K562 (cell line): ENCODE measurements at regions not wholly inside any gene's neighbourhood (a gene's known extent, or its start where the extent isn't known, plus 50 kb on each side); places are given as distances from the start of the nearest gene placed in this dataset.

ENCODE experiments used
- ATAC-seq: fragments of 200-7000 bp; cut with Tn5 transposase; 3 replicates; pipeline ENCODE4 v1.9.1; 2020; ENCODE audit warnings: moderate library complexity
- BruUV-seq: library from RNA; stranded (reverse); fragments of 400-500 nt; replicated peaks from 2 replicates; lab custom pipeline; 2021; lab: Mats Ljungman, UMichigan
- CTCF ChIA-PET: fragments of 300-600 bp; formaldehyde crosslinking; extraction: SDS; loops from one replicate; lab custom pipeline; 2021; ENCODE audit warnings: low intra/inter-chr PET ratio; lab: Yijun Ruan, JAX
- POLR2A ChIA-PET: fragments of 300-600, 350-650 bp; sonication (Branson Sonifier 250); formaldehyde crosslinking; extraction: SDS; loops from one replicate; lab custom pipeline; 2021; ENCODE audit warnings: antibody characterized with exemption, inconsistent platforms; lab: Yijun Ruan, JAX
- DNase-seq, 4 experiments: peaks; one replicate each; pipeline versions ENCODE4 v3.0.0 to v3.0.0-alpha.2; 2011 to 2018; ENCODE audit warnings: low spot score in 3 of 4, mixed read lengths in 3 of 4; ENCODE audit errors: extremely low read depth in 1 of 4
- FAIRE-seq: peaks from 2 replicates; lab custom pipeline; 2011; peaks lifted over from hg19 to GRCh38; lab: Jason Lieb, UNC
- H2AFZ ChIP-seq: 2 replicates; pipeline ENCODE4 v1.6.0; 2011; ENCODE audit warnings: low read depth, low read length, control low read depth, inconsistent platforms
- H3K27ac ChIP-seq: fragments of 200-600 bp; 3 replicates; pipeline ENCODE4 v1.8.0; 2011; ENCODE audit warnings: low read depth, mild to moderate bottlenecking, control low read depth, inconsistent platforms, low read length, moderate library complexity, mixed read lengths; ENCODE audit errors: extremely low read depth
- H3K27me3 ChIP-seq, 2 experiments: fragments of 300-600 bp in 1 of 2; 2 replicates in 1 of 2; 3 replicates in 1 of 2; pipeline versions ENCODE4 v1.6.0 to v1.8.0; 2011; ENCODE audit warnings: inconsistent platforms in 2 of 2, low read length in 2 of 2, mild to moderate bottlenecking in 1 of 2, mixed read lengths in 1 of 2, moderate library complexity in 1 of 2; ENCODE audit not compliant: control insufficient read depth in 2 of 2, insufficient read depth in 2 of 2
- H3K36me3 ChIP-seq: fragments of 300-600 bp; 3 replicates; pipeline ENCODE4 v1.8.0; 2011; ENCODE audit warnings: mild to moderate bottlenecking, low read length, inconsistent platforms; ENCODE audit not compliant: control insufficient read depth, insufficient read depth
- H3K4me1 ChIP-seq, 2 experiments: fragments of 200-600 bp in 1 of 2; replicated peaks in 1 of 2; 2 replicates in 1 of 2; 3 replicates in 1 of 2; pipeline versions ENCODE4 v1.5.1 to v1.8.0; 2011; ENCODE audit warnings: inconsistent platforms in 2 of 2, low read length in 2 of 2, mild to moderate bottlenecking in 1 of 2, mixed read lengths in 1 of 2, moderate library complexity in 1 of 2; ENCODE audit not compliant: control insufficient read depth in 2 of 2, insufficient read depth in 2 of 2
- H3K4me2 ChIP-seq: 2 replicates; pipeline ENCODE4 v1.6.1; 2011; ENCODE audit warnings: low read length, control low read depth, inconsistent platforms, mixed read lengths; ENCODE audit not compliant: insufficient read depth
- H3K4me3 ChIP-seq: fragments of 200-600 bp; sonication (generic), shearing (Covaris generic); 2 replicates; pipeline ENCODE4 v1.5.1; 2016; ENCODE audit warnings: control low read depth, inconsistent platforms
- H3K79me2 ChIP-seq: fragments of 200-600 bp; 3 replicates; pipeline ENCODE4 v1.8.0; 2011; ENCODE audit warnings: low read length, inconsistent platforms; ENCODE audit not compliant: control insufficient read depth, insufficient read depth
- H3K9ac ChIP-seq, 2 experiments: 2 replicates each; pipeline versions ENCODE4 v1.6.0 to v1.6.1; 2011; ENCODE audit warnings: low read depth in 2 of 2, low read length in 2 of 2, control low read depth in 1 of 2, inconsistent platforms in 1 of 2, mild to moderate bottlenecking in 1 of 2, mixed read lengths in 1 of 2; ENCODE audit not compliant: insufficient read depth in 1 of 2
- H3K9me1 ChIP-seq: one replicate; pipeline ENCODE4 v1.6.0; 2011; ENCODE audit warnings: inconsistent platforms, mild to moderate bottlenecking, low read length, moderate library complexity; ENCODE audit not compliant: control insufficient read depth, insufficient read depth
- H3K9me3 ChIP-seq: replicated peaks from 2 replicates; pipeline ENCODE4 v1.5.1; 2011; ENCODE audit warnings: low read depth, low read length, inconsistent platforms; ENCODE audit not compliant: control insufficient read depth, insufficient read depth
- H4K20me1 ChIP-seq: replicated peaks from 2 replicates; pipeline ENCODE4 v1.6.1; 2011; ENCODE audit warnings: low read length, inconsistent platforms, mixed read lengths; ENCODE audit not compliant: control insufficient read depth, insufficient read depth
- EZH2 ChIP-seq: IDR thresholded peaks from 2 replicates; pipeline ENCODE4 v1.6.1; 2012; ENCODE audit warnings: low read depth, mild to moderate bottlenecking, inconsistent platforms, low read length, borderline replicate concordance
- NCOA1 ChIP-seq: fragments of 450-650 bp; IDR thresholded peaks from 2 replicates; pipeline ENCODE4 v1.6.1; 2016; ENCODE audit warnings: low read depth
- NEUROD1 ChIP-seq: fragments of 150-350 bp; IDR thresholded peaks from 2 replicates; pipeline ENCODE4 v1.6.1; 2014; ENCODE audit warnings: borderline replicate concordance, low read length, low read depth; ENCODE audit not compliant: partially characterized antibody
- PRPF4 ChIP-seq: fragments of 200-400 bp; formaldehyde crosslinking; IDR thresholded peaks from one replicate; pipeline ENCODE4 v1.6.1; 2017; ENCODE audit warnings: low read length, low read depth, mild to moderate bottlenecking; ENCODE audit not compliant: insufficient read depth, poor library complexity, severe bottlenecking
- RBFOX2 ChIP-seq: fragments of 200-400 bp; formaldehyde crosslinking; IDR thresholded peaks from 2 replicates; pipeline ENCODE4 v1.6.1; 2017; ENCODE audit warnings: low read depth, mild to moderate bottlenecking, low read length, moderate library complexity
- SMARCA4 ChIP-seq: fragments of 450-650 bp; IDR thresholded peaks from 2 replicates; pipeline ENCODE4 v1.6.1; 2016
- SMC3 ChIP-seq: conservative IDR thresholded peaks from 2 replicates; pipeline ENCODE4 v1.6.1; 2011; ENCODE audit warnings: low read depth, low read length, improper control_type of control experiment; ENCODE audit not compliant: insufficient read depth
- TAF9B ChIP-seq: fragments of 450-650 bp; IDR thresholded peaks from 2 replicates; pipeline ENCODE4 v1.6.1; 2018; ENCODE audit warnings: mild to moderate bottlenecking; ENCODE audit not compliant: partially characterized antibody
- TRIM28 ChIP-seq: fragments of 450-650 bp; IDR thresholded peaks from 2 replicates; pipeline ENCODE4 v1.6.1; 2017
- ZBTB12 ChIP-seq: fragments of 250-450 bp; sonication (Bioruptor Pico); IDR thresholded peaks from 2 replicates; pipeline ENCODE4 v1.4.0; 2020
- ZNF143 ChIP-seq: sonication (generic); formaldehyde crosslinking; IDR thresholded peaks from 2 replicates; pipeline ENCODE4 v1.9.0; 2022; ENCODE audit warnings: mild to moderate bottlenecking, missing genetic modification reagents
- ZNF318 ChIP-seq, 2 experiments: fragments of 450-650 bp; IDR thresholded peaks; 2 replicates each; pipeline ENCODE4 v1.6.1; 2016; ENCODE audit warnings: mild to moderate bottlenecking in 2 of 2, borderline replicate concordance in 1 of 2, low read depth in 1 of 2, moderate library complexity in 1 of 2
- ZNF57 ChIP-seq: fragments of 450-650 bp; formaldehyde crosslinking; IDR thresholded peaks from 2 replicates; pipeline ENCODE4 v1.4.0; 2020; ENCODE audit warnings: mild to moderate bottlenecking, moderate library complexity
- ZNF589 ChIP-seq: fragments of 200-800 bp; sonication (Bioruptor generic); IDR thresholded peaks from 2 replicates; pipeline ENCODE4 v1.6.1; 2016; ENCODE audit warnings: low read depth, missing genetic modification characterization, missing compliant biosample characterization
- WGBS: fragments of 100-300 bp; shearing (Covaris generic); methylation state at CpG from one replicate; pipeline ENCODE4 v1.1.6; 2016; ENCODE audit warnings: low coverage, mixed read lengths; ENCODE audit not compliant: insufficient coverage; ENCODE audit errors: missing lambda C conversion rate; 5-methylcytosine and 5-hydroxymethylcytosine counted together
- in situ Hi-C: fragments of 300-500 bp; cut with MboI; formaldehyde crosslinking; loops from 4 replicates; pipeline ENCODE4 v1.15.0; 2018; ENCODE audit warnings: inconsistent platforms, mixed read lengths
- intact Hi-C: fragments of 100-400 bp; cut with micrococcal nuclease; formaldehyde crosslinking; loops from 2 replicates; pipeline ENCODE4 v1.14.2; 2022

- no peak for DNase-seq
- TF ChIP-seq SMARCA4 (no peak), ZNF589 (CRISPR knock-in tag) (no peak), RBFOX2 (no peak), SMC3 (no peak), NEUROD1 (no peak), ZBTB12 (no peak), TRIM28 (no peak), ZNF318 (IDR thresholded peaks at IDR 0.05; ENCODE audit: borderline replicate concordance in 1 of 2, low read depth in 1 of 2) (no peak), ZNF57 (CRISPR knock-in tag) (no peak), ZNF143 (no peak), PRPF4 (no peak), TAF9B (no peak), NCOA1 (no peak), EZH2 (no peak)
- TF ChIP-seq, all 486 proteins: peak for 0
- Histone ChIP-seq H3K36me3 (no peaks in the 10 kb centered on the region), H3K9me3 (no peaks in the 10 kb centered on the region), H3K4me1 (no peaks in the 10 kb centered on the region), H2AFZ (no peak overlapping the region), H4K20me1 (no peaks in the 10 kb centered on the region; the same call in 1 of the 2 replicates), H3K9ac (no peak overlapping the region), H3K27ac (no peak overlapping the region), H3K27me3 (peaks cover 5 to 44% of the 10 kb centered on the region in 2 experiments; a peak in 4 of 5 replicates), H3K4me2 (no peak overlapping the region), H3K79me2 (no peaks in the 10 kb centered on the region), H3K9me1 (no peaks in the 10 kb centered on the region), H3K4me3 (no peak overlapping the region)
- no peak for ATAC-seq
- in situ Hi-C loops (no loop called here), intact Hi-C loops (no loop called here)
- ChIA-PET CTCF (no interaction called here), POLR2A (no interaction called here)
- FAIRE-seq, result no peak
- WGBS, result 4% methylated on average over 9 of the region's 13 CpGs
- no TSS peak for BruUV-seq
These were observed 211.4 kb upstream of the SALL3 start for GRCh38 chr18:78768221-78768620.
